Large intestine (tissue), 3 donors: ENCODE measurements at regions not wholly inside any gene's neighbourhood (a gene's known extent, or its start where the extent isn't known, plus 50 kb on each side); places are given as distances from the start of the nearest gene placed in this dataset.

Source experiments
- DNase-seq, 2 donors: peaks; one replicate each; pipeline versions ENCODE4 v3.0.0 to v3.0.0-alpha.2; 2013
- H3K27ac ChIP-seq: one replicate; pipeline ENCODE4 v1.5.1; 2013; ENCODE audit warnings: low read length
- H3K27me3 ChIP-seq: 2 replicates; pipeline ENCODE4 v1.6.1; 2013; ENCODE audit warnings: low read length; ENCODE audit not compliant: control insufficient read depth, insufficient read depth
- H3K36me3 ChIP-seq: 2 replicates; pipeline ENCODE4 v1.6.1; 2013; ENCODE audit warnings: low read length; ENCODE audit not compliant: control insufficient read depth, insufficient read depth
- H3K4me1 ChIP-seq: one replicate; pipeline ENCODE4 v1.6.1; 2013; ENCODE audit warnings: low read length; ENCODE audit not compliant: control insufficient read depth, insufficient read depth
- H3K4me3 ChIP-seq: one replicate; pipeline ENCODE4 v1.5.1; 2013; ENCODE audit warnings: low read length
- H3K9me3 ChIP-seq: one replicate; pipeline ENCODE4 v1.6.1; 2013; ENCODE audit warnings: mild to moderate bottlenecking, low read depth, low read length, moderate library complexity; ENCODE audit not compliant: control insufficient read depth
- WGBS: methylation state at CpG from one replicate; pipeline ENCODE4 v1.1.5; 2013; ENCODE audit warnings: low lambda C conversion rate; ENCODE audit not compliant: insufficient coverage; 5-methylcytosine and 5-hydroxymethylcytosine counted together

DNA sequence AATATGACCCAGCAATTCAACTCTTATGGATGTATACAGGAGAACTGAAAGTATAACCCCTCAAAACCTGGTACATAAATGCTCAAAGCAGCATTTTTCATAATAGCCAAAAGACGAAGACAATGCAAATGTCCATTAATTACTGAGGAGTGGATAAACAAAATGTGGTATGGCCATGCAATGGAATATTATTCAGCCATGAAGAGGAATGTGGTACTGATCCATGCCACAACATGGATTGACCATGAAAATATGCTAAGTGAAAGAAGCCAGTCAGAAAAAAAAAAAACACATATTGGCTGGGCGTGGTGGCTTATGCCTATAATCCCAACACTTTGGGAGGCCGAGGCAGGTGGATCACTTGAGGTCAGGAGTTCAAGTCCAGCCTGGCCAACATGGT is 74.5 kb upstream of the PLS3 start:
- no peak overlapping the region for H3K27ac ChIP-seq
- no peaks in the 10 kb centered on the region for H3K27me3 ChIP-seq
- DNase-seq: no peak
- no CpG with 5 or more reads among the region's 3 CpGs for WGBS
- no peaks in the 10 kb centered on the region for H3K4me1 ChIP-seq
- H3K4me3 ChIP-seq: no peak overlapping the region
- no peaks in the 10 kb centered on the region for H3K36me3 ChIP-seq
- H3K9me3 ChIP-seq: no peaks in the 10 kb centered on the region

DNA sequence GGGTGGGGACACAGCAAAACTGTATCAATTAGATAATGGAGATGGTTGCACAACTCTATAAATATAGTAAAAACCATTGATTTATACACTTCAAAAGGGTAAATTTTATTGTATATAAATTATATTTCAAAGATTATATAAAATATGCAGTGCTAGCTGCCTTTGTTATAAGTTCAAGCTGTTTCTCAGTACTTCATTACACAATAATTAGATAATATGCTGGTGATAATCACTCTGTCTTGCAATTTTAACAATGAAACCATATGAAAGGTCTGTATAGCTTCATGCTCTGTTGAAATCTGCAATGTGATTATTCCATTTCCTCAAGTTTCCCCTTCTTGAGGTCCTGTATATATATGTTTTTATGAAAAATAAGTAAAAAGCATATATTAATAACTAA is 73.4 kb upstream of the PLS3 start:
- H3K36me3 ChIP-seq: no peaks in the 10 kb centered on the region
- DNase-seq: no peak
- H3K9me3 ChIP-seq: no peaks in the 10 kb centered on the region
- no peak overlapping the region for H3K27ac ChIP-seq
- H3K4me3 ChIP-seq: no peak overlapping the region
- H3K27me3 ChIP-seq: no peaks in the 10 kb centered on the region
- H3K4me1 ChIP-seq: no peaks in the 10 kb centered on the region

DNA sequence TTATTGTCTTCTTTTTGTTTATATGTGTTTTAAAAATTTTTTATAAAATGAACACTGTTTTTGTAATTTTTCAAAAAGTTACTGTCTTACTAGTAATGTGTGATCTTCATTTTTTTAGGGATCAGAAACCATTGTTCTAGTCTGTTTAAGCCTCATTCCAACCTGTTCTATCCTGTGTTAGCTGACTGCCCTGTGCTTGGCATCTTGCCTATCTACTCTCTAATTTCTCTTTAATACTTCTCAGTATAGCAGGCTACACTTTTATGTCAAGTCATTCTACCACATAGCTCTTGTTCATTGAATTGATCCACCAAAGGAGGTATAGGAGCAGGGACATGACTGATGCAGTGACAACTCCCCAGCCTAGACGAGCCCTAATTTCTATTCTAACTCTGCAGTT is 70.2 kb upstream of the PLS3 start:
- Histone ChIP-seq H3K9me3 (no peaks in the 10 kb centered on the region), H3K4me1 (no peaks in the 10 kb centered on the region), H3K36me3 (no peaks in the 10 kb centered on the region), H3K4me3 (no peak overlapping the region), H3K27me3 (no peaks in the 10 kb centered on the region), H3K27ac (no peak overlapping the region)
- DNase-seq: no peak
- WGBS: no CpG with 5 or more reads among the region's 1 CpG

DNA sequence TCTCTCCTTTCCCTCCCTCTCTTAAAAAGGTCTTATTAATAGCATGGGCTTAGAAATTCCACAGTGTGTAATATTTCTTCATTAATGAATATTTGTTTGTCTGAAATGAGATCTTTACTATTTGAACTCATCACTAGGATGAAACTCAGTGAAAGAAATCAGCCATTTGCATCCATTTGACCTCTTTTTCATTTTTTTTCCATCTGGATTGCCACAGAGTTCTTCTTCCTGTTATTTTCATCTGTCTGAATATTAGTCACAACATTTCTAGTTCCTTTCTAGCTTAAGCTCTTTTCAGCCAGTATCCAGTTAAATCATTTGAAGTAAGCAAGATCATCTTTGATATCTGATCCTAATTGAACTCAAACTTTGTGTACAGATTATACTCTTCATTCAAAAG is 69.2 kb upstream of the PLS3 start:
- Histone ChIP-seq H3K4me1 (no peaks in the 10 kb centered on the region), H3K27me3 (no peaks in the 10 kb centered on the region), H3K9me3 (no peaks in the 10 kb centered on the region), H3K36me3 (no peaks in the 10 kb centered on the region), H3K27ac (no peak overlapping the region), H3K4me3 (no peak overlapping the region)
- DNase-seq: no peak

DNA sequence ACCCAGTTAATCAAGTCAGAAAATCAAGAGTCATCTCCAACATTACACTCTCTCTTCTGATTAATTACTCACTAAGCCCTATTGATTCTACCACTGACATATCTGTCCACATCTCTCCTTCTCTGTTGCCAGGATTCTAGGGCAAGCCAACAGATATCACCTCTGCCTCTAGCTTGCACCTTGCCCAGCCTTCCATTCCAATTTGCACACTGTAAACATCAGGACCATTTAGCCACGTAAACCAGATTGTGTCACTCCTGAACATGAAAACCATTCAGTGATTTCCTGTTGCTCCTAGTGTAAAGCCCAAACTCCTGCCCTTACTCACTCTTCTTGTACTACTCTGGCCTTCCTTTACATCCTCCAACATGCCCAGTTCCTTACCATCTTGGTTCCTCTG is 68.0 kb upstream of the PLS3 start:
- DNase-seq: no peak
- Histone ChIP-seq H3K27me3 (no peaks in the 10 kb centered on the region), H3K4me1 (no peaks in the 10 kb centered on the region), H3K4me3 (no peak overlapping the region), H3K9me3 (no peaks in the 10 kb centered on the region), H3K36me3 (no peaks in the 10 kb centered on the region), H3K27ac (no peak overlapping the region)
- WGBS: no CpG with 5 or more reads among the region's 1 CpG

DNA sequence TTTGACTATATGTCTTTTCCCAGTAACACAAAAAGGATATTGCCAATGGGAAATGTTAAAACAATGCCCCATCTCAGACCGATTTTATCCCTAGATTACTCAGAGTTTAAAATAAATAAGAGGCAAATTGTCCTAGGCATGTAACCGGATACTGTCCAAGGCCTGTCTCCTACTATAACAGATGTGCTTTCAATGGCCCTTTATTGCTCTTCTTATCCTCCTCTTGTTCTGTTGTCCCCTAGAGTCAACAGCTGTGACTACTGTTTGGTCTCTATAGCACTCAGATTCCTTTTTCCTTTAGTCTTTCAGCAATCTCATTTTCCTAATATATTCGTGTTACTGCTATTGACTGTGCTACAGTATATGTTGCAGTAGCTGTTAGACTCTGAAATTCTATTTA is 66.8 kb upstream of the PLS3 start:
- Histone ChIP-seq H3K36me3 (no peaks in the 10 kb centered on the region), H3K4me3 (no peak overlapping the region), H3K27me3 (no peaks in the 10 kb centered on the region), H3K27ac (no peak overlapping the region), H3K4me1 (no peaks in the 10 kb centered on the region), H3K9me3 (no peaks in the 10 kb centered on the region)
- no CpG with 5 or more reads among the region's 3 CpGs for WGBS
- DNase-seq: no peak

DNA sequence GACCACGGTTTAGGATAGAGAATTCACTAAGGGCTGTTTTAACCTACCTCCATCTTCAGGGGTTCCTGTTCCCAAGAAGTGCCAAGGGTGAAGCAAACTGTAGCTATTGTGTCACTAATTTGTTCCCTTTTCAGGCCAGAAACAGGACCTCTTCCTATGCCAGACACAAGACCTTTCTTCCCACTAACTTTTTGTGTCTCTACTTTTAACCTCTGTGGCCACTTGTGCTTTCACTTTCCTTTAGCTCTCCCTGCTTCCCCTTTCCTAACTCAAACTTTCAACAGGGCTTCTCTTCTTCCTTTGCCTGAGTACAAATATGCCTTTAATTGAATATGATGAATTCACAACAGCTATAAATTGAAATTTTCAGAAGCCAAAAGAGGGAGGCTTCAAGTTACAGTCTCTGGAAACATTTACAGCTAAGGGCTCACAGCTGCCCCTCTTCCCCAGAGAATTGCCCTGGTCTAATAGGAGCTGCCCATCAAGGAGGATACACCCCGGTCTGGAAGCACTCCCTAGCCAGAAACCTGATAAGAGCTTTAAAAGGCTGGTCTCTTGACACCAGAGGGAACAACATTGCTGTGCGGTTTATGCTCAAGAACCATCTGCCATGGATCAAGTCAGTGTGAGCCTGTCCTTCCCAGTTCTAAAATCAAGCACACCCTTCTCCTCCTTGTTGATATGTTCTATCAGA is 61.7 kb upstream of the PLS3 start:
- WGBS: no CpG with 5 or more reads among the region's 3 CpGs
- Histone ChIP-seq H3K9me3 (no peaks in the 10 kb centered on the region), H3K27ac (no peak overlapping the region), H3K4me3 (no peak overlapping the region), H3K4me1 (no peaks in the 10 kb centered on the region), H3K27me3 (no peaks in the 10 kb centered on the region), H3K36me3 (no peaks in the 10 kb centered on the region)
- DNase-seq: no peak

DNA sequence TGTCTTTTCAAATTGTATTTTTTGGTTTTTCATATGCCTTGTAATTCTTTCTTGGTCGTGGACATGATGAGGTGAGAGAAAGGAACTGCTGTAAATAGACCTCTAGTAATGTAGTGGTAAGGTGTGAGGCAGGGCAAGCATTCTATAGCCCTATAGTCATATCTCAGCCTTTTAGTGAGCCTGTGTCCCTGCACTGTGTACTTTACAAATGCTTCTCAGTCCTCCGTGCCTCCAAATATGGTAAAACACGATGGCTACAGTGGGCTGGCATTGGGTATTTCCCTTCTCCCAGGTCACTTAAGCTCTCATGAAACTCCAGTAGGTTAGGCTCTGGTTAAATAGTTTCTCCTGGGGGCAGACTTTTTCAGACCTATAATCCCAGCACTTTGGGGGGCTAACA is 57.9 kb upstream of the PLS3 start:
- no peaks in the 10 kb centered on the region for H3K36me3 ChIP-seq
- no peak overlapping the region for H3K27ac ChIP-seq
- H3K9me3 ChIP-seq: no peaks in the 10 kb centered on the region
- DNase-seq: no peak
- no peaks in the 10 kb centered on the region for H3K4me1 ChIP-seq
- no CpG with 5 or more reads among the region's 3 CpGs for WGBS
- H3K27me3 ChIP-seq: no peaks in the 10 kb centered on the region
- no peak overlapping the region for H3K4me3 ChIP-seq

DNA sequence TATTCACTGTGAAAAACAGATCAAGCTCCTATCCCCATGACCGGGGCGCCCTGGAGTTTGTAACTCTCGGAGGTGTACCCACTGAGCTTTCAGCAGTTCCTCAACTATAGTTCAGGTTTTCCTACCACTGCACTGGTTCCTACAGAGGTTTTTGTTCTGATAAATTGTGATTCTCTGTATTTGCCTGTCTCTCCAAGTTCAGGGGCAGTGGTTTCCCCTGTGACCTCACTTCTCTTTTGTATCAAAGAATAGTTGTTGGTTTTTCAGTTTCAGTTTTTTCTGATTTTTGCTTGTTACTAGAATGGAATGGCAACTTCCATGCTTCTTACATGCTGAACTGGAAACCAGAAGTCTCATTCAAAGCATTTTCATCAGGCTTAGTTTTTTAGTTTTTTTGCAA is 56.8 kb upstream of the PLS3 start:
- no peaks in the 10 kb centered on the region for H3K9me3 ChIP-seq
- H3K27me3 ChIP-seq: no peaks in the 10 kb centered on the region
- WGBS: no CpG with 5 or more reads among the region's 3 CpGs
- no peak for DNase-seq
- no peak overlapping the region for H3K27ac ChIP-seq
- H3K4me3 ChIP-seq: no peak overlapping the region
- H3K36me3 ChIP-seq: no peaks in the 10 kb centered on the region
- no peaks in the 10 kb centered on the region for H3K4me1 ChIP-seq
